Muscle of back (tissue), 3 donors: ENCODE measurements at regions not wholly inside any gene's neighbourhood (a gene's known extent, or its start where the extent isn't known, plus 50 kb on each side); places are given as distances from the start of the nearest gene placed in this dataset.
"Not testable (repeated sequence)": the region's sequence is repeated elsewhere in the genome, so short reads cannot be mapped to it uniquely, and the experiment has no call there.

Experiments used
- DNase-seq, 3 donors: peaks; one replicate each; pipeline versions ENCODE4 v3.0.0 to v3.0.0-alpha.2; 2013

DNA sequence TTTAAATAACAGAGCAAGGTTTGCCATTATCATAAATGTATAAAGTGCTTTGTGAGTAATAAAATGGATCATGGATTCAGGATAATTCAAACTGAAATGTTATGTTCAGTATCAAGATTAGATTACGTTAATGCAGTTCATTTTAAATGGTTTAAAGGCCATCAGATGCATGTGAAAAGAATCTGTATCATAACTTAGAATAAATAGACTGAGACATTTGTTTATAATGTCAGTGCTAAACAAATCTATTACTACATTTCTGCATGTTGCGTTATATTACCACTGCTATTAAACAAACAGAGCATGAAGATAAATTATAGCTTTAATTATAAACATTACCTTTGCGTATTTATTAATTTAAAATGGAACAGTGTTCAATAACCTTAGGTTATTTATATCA is 160.2 kb downstream of the TOX3 start:
- no peak for DNase-seq

DNA sequence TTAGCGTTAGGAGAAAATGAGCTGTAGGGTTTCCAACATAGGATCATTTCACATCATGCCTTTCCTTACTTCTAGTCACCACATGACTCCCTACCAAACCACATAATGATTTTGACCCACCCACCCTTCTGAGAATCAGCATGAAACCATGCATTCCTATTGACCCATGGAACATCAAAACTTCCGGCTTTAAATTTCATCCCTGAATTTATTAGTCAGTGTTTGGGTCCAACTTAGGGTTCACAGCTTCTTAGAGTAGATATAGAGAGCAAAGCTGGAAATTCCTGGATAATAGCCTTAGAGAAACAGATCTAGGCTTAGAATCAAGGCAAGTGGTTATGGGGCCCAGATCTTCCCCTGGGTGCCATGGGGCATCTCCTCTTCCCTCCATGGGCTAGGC is 162.6 kb downstream of the TOX3 start:
- no peak for DNase-seq

DNA sequence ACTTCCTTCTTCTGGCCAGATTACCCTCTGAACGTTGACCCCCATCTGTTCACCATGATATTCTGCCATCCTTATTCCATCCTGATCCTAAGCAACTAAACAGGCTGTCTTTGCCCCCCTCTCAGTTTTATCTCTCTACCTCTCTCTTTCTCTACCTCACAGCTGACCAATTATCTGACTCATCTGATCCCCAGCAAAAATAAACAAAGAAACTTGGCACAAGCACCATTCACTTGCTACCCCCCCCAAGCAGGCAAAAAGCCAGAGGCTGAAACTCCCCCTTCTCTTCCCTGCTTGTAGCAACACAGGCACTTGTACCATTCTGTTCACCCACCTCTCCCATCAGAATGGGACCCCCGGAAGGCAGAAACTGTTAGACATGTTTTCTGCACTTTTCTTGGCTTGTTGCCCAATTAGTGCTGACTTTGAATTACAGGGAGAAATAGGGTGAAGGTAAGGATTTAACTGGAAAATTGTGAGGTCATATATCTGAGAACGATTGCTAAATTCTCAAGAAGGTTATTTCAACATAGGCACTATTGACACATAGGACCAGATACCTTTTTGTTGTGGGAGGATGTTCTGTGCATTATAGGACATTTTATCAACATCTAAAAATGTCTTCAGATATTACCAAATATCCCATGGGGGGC is 163.2 kb downstream of the TOX3 start:
- DNase-seq = no peak

DNA sequence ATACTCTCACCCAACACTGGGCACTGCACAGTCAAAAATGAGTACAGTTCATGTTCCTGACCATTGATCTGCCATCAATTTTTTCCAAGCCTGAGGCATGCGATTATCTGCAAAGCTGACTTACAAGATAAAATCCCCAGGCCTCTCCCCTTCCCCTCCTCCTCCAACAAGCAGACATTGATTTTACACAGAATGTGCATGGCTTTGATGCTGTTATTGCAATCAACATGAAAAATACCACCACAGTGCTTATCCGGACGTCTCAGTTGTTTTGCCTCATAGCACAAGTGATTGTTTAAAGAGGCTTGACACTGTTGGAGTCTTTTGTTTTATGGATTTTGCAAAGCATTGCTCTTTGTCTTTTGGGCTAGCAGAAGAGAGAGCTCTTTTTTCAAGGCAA is 163.8 kb downstream of the TOX3 start:
- DNase-seq = no peak

DNA sequence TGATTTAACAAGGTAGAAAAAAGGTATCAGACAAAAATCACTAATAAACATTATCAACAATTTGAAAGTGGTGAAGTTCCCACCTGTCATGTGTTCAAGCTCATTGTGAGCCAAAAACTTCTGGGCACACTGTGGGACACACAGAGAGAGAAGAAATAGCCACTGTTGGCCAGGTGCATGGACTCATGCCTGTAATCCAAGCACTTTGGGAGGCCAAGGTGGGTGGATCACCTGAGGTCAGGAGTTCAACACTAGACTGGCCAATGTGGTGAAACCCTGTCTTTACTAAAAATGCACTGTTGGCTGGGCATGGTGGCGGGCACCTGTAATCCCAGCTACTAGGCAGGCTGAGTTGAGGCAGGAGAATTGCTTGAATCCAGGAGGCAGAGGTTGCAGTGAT is 167.4 kb downstream of the TOX3 start:
- DNase-seq = no peak

DNA sequence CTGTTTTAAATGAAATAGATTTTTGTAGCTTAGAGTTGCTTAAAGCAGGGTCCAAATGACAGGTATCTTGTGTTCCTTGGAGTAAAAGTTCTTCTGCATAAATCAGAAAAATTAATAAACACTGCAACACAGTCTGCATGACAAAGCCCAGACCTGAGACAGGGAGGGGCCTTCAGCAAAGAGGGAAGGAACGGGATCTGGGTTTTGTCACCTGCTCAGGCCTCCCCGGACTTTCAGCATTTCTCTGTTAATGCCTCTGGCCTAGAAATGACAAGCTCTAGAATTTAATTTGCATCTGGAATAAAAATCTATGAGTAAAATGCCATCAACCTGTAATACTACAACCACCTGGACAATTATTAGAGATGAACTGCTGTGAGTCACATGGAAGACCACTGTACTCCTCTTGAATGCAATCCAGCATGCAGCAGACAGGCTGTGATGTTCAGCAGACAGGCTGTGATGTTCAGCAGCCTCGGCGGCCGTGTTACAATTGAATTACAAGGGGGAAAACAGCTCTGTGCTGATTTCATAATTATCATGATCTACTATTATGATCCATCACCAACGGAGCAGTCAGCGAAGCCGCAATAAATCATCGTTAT is 170.2 kb downstream of the TOX3 start:
- no peak for DNase-seq

DNA sequence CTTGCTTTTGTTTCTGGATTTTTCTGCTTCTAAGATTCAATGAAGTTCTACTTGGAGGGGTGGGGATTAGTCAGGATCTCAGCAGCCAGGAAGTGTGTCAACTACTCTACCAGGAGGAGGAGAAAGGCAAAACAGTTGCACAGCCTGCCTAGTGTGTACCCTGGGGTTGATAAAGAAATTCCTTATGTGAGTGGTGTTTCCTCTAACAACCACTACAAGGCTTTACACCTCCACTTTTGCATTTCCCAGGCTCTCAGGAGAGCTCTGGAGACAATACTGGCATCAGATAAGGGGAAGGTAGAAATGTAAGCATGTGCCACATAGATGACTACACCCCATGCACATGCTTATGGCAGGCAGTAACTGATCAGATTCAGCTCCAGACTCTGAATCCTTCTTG is 174.6 kb downstream of the TOX3 start:
- no peak for DNase-seq

DNA sequence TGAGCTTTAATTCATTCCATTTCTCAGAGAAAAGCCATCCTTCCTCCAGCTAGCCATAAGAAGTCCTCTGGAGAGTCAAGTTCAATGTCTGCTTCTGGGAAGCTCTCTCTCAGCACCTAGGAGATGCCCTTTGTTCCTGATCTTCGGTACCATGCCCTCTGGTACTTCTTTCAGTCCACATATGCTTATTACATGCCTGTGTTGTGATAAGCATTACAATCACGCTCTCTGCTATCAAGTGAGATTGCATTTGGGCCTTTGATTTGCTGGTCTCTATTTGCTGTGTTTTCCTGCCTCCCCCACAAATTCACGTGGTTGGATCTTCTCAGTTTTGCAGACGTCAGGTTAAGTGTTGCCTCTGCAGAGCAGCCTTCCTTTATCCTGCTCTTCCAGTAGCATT is 178.1 kb downstream of the TOX3 start:
- DNase-seq = no peak

DNA sequence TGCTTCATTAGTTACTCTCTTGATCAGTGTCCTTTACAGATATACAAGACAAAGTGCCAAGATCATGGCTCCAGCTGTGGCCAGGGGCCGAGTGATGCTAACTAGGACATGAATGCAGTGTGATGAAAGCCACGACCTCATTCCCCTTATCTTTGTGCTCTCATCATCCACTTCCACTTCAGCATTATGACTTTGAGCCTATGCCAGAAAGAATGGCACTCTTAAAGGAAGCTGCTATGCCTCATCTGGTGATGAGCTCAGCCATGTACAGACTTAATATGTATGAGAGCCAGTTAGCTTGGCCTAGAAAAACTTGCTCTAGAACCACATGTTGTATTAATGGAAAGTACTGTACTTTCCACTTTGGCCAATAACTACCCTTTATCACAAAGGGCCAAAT is 179.1 kb downstream of the TOX3 start:
- no peak for DNase-seq

DNA sequence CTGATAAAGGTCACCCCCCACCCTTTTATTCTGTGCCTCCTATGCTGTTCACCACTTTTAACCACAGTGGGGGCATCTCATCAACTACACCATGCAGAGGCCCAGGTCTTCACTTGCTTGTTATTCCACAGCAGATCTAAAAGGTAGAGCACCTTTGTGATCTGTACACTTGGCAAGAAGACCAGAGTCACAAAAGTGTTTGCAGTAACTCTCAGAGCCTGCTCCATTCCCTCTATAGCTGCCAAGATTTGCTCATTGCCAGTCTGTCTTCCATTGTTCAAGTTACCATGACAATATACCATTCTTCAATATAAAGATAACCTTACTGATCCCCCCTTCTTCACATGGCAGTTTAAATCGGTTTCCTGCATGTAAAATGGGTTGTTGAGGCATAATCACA is 180.0 kb downstream of the TOX3 start:
- DNase-seq = no peak

DNA sequence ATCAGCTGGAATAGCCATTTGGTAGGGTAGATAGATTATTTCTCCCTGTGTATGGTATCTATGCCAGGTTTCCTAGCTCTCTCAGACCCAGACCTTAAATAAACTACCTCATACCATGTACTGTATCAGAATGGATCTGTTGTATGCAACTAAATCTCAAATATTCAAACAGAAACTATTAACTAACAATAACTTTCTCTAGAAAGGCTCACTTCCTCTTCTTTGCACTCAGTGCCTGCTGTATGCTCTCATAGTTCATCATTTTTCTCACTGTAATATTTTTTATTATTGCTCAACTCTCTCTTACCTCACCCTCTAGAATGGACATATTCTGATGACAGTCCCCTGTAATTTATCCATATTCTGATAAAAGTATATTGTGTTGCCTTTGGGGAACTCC is 182.4 kb downstream of the TOX3 start:
- no peak for DNase-seq

DNA sequence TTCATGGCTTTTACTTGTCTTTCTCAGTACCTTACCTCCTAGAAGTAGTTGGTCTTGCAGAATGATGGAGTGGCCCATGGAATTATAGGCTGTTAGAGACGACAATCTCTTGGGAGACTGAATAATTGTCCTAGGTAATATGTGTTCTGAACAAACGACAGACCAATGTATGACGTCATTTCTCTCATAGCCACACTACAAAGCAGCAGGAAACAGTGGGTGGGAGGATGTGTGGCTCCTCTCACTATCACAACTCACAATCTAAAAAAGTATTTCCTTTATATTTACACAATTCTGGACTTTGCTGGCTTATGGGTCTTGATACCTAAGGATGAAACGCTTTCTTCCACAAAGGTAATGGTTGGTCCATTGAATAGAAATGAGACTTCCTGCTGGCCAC is 183.9 kb downstream of the TOX3 start:
- DNase-seq = no peak

DNA sequence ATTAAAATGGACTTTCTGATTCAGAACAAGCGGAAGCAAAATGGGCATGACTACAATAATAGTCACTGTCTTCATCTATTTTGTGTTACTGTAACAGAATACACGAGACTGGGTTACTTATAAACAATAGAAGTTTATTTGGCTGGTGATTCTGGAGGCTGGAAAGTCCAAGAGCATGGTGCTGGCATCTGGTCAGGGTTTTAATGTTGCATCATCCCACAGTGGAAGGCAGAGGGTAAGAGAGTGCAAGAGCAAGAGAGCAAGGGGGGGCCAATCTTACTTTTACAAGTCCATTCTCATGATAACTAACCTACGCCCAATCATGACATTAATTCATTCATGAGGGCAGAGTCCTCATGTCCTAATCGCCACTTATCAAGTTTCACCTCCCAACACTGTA is 189.2 kb downstream of the TOX3 start:
- no peak for DNase-seq

DNA sequence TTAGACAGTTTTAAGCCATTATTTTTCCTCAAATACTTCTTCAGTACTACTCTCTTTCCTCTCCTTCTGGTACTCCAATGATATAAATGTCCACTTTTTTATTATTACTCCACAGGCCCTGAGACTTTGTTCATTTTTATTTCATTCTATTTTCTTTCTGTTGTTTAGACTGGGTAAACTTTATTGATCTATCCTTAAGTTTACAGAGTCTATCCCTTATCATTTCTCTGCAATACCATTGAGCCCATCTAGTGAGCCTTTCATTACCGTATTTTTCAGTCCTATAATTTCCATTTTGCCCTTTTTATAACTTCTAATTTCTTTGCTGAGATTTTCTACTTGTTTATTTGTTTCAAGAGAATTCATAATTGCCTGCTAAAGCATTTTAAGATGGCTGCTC is 193.7 kb downstream of the TOX3 start:
- DNase-seq = no peak

DNA sequence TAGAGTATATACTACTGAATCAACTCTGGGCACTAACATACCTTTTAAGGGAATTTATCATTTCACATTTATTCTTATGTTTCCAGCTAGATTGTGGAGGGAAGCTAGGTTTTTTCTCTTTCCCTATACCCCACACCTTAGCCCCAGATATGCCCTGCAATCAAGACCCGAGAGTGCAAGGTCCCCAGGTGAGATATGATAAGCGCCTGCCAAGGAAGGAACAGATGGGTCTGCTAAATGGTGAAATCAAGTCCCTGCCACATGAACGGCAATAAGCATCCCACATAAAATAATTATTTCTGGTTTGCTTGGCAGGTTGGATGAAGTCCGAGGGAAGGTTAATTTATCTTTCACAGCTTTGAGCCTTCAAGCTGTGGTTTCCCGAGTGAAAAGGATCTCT is 195.5 kb downstream of the TOX3 start:
- DNase-seq = no peak

DNA sequence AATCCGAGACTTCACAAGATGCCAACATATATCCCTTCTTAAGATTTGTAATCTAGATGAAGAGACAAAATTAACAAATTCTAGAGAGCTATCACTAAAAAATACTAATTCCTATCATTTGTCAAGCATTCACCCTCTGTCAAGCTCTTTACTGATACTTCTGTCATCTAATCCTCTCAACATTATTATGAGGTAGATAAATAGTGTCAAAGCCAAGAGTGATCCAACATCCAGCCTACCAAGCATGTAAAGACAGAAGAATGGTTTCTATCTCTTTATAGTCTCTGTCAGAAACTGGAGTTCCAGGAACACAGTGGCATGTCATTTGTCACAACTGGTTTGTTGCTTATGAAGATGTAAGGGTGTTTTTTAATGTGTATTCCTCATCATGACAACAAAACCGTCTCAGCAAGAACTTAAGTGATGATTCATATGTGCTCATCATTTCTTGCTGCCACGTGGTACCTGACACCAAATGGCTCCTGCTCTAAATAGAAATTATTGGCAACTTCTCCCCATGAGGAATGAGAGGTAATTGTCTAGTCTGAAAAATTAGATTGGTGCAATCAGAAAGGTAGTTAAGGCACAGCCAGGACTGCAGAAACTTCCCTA is 196.8 kb downstream of the TOX3 start:
- DNase-seq = no peak

DNA sequence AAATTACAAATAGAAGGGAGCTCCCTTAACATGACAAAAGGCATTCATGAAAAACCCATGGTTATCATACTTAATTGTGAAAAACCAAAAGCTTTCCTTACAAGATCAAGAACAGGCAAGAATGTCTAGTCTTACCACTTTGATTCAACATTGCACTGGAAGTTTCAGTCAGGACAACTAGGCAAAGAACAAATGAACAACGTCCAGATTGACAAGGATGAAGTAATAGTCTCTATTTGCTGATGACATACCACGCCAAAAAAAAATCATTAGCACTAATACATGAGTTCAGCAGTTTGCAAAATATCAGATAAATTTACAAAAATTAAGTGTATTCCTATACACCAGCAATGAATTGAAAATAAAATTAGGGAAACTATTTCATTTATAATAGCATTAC is 200.2 kb downstream of the TOX3 start:
- DNase-seq = no peak

DNA sequence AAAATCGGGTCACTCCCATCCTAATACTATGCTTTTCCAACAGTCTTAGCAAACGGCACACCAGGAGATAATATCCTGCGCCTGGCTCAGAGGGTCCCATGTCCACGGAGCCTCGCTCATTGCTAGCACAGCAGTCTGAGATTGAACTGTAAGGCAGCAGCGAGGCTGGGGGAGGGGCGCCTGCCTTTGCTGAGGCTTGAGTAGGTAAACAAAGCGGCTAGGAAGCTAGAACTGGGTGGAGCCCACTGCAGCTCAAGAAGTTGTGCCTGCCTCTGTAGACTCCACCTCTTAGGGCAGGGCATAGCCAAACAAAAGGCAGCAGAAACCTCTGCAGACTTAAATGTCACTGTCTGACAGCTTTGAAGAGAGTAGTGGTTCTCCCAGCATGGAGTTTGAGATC is 213.3 kb downstream of the TOX3 start:
- not testable (repeated sequence) for DNase-seq

DNA sequence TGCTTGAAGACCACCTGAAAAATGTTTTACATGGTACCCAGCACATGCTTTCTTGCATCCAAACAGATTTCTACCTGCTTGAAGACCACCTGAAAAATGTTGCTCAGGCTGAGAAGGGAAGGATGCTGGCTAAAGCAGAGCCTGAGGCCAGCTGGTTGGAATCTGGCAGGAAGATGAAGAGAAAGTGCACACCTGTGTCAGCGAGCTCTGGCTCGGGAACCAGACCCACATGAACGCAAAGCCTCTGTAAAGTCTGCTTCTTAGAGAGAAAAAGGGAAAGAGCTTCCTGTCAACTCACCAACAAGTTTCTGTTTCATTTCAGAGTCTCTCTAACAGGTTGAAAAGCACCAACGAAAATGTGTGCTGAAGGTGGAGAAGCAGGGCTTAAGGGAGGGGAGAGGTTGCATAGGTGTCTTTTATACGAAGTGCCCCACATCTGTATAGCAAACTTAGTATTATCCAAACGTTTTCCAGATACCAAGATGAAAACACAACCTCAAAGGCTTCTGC is 226.0 kb downstream of the TOX3 start:
- DNase-seq = no peak

DNA sequence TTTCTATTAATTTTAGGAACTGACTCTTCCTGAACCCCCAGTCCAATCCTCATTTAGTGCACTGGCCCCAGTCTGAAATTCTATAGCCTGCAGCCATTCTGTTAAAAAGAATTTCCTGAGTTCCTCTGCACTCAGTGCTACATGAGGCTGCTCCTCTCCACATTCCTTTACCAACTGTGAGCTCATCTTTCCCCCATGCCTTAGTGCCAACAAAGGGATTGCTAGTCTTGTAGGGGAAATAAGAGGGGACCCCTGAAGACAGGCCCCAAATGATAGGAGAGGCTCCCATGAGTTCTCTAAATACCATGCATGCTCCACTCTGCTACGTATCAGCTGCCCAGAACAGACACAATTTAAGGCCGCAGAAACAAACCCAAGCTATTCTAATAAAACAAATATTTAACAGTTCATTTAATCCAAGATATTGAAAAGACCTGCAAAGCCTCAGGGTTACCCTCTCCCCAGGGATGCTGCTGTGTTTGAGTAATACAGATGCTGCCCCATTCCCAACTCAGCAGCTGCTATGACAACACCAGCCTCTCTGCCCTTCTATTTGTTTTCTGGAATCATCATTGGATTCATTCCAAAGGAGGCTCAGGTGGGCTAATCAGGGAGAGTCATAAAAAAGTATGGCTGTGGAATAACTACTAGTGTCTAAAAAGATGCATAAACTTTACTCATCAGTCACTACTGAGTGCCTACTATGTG is 228.5 kb downstream of the TOX3 start:
- no peak for DNase-seq

DNA sequence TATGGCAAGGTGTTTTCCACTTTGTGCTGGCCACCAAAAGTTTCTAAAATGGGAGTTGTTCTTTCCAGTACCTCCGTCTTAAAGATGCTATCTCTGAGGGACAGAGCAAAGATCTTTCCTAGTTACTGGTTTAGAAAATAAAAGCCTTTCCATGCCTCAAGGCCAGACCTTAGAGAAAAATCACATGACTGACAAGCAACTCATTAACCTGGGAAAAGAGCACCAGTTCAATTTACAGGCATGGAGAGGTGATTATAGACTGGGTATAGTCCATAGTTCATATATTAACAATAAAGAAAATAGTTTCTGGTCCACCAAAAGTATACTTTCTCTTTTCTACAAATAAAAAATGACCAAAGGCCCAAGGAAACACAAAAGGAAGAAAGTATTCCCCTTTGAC is 230.7 kb downstream of the TOX3 start:
- DNase-seq = no peak

DNA sequence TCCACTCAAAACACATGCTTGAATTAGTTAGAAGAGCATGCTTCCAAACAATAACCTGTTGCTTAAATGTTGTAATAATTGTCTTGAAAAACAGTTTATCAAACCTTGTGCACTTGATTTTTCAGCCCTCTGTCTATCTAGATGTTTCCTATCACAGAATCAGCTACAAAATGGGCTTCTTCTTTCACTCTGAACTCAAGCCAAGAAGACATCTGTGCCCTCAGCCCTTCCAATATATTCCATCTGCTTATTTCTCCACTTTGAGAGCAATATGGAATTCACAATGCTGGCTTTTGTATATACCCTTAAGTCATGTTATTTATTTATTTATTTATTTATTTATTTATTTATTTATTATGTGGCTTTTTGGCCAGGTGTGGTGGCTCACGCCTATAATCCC is 234.2 kb downstream of the TOX3 start:
- peak in 1 of 3 donors; percentile 8 for DNase-seq
